HCT116 (cell line): ENCODE measurements at regions not wholly inside any gene's neighbourhood (a gene's known extent, or its start where the extent isn't known, plus 50 kb on each side); places are given as distances from the start of the nearest gene placed in this dataset.

ENCODE experiments used
- ATAC-seq: fragments of 200-7000 bp; cut with Tn5 transposase; 2 replicates; pipeline ENCODE4 v1.9.1; 2020; ENCODE audit warnings: mild to moderate bottlenecking, moderate library complexity
- BruUV-seq: library from RNA; stranded (reverse); fragments of 400-500 nt; replicated peaks from 2 replicates; lab custom pipeline; 2021; lab: Mats Ljungman, UMichigan
- CTCF ChIA-PET: fragments of 300-600 bp; sonication (Branson Sonifier 250); formaldehyde crosslinking; loops from one replicate; lab custom pipeline; 2021; ENCODE audit warnings: antibody characterized with exemption; lab: Charles Lee
- POLR2A ChIA-PET: fragments of 300-600, 350-600 bp; sonication (Branson Sonifier 250); formaldehyde crosslinking; loops from one replicate; lab custom pipeline; 2021; ENCODE audit warnings: antibody characterized with exemption; lab: Charles Lee
- RAD21 ChIA-PET, 2 experiments: fragments of 300-600 bp; sonication (Branson Sonifier 250); formaldehyde crosslinking; loops; one replicate each; lab custom pipeline; 2023; ENCODE audit warnings: low total read pairs in 2 of 2; ENCODE audit not compliant: uncharacterized antibody in 2 of 2, unreplicated experiment in 2 of 2, low non-redundant PET in 1 of 2; lab: Charles Lee
- DNase-seq: peaks from one replicate; pipeline ENCODE4 v3.0.0-alpha.2; 2010; ENCODE audit warnings: low read depth, low spot score
- H2AFZ ChIP-seq: fragments of 200-600 bp; shearing (Covaris generic), sonication (generic); 2 replicates; pipeline ENCODE4 v1.6.1; 2017; ENCODE audit warnings: low read depth, mixed run types, mixed read lengths, antibody characterized with exemption, low read length; ENCODE audit not compliant: poor library complexity, severe bottlenecking
- H3K27ac ChIP-seq: 2 replicates; pipeline ENCODE4 v1.5.1; 2012; ENCODE audit warnings: low read depth, low read length
- H3K27me3 ChIP-seq: fragments of 200-600 bp; sonication (generic); 2 replicates; pipeline ENCODE4 v1.6.1; 2016; ENCODE audit warnings: mixed run types, low read length, mixed read lengths; ENCODE audit not compliant: insufficient read depth
- H3K36me3 ChIP-seq, 2 experiments: fragments of 200-500 bp in 1 of 2; fragments of 200-600 bp in 1 of 2; sonication (Bioruptor generic) in 1 of 2; sonication (generic) in 1 of 2; 2 replicates each; pipeline versions ENCODE4 v1.5.1 to v1.6.1; 2014 to 2016; ENCODE audit warnings: low read length in 2 of 2, inconsistent platforms in 1 of 2, mixed read lengths in 1 of 2, mixed run types in 1 of 2; ENCODE audit not compliant: insufficient read depth in 2 of 2, control insufficient read depth in 1 of 2
- H3K4me1 ChIP-seq, 2 experiments: fragments of 200-600 bp in 1 of 2; sonication (generic) in 1 of 2; 2 replicates each; pipeline versions ENCODE4 v1.5.1 to v1.6.1; 2012 to 2017; ENCODE audit warnings: low read length in 2 of 2, inconsistent platforms in 1 of 2, mild to moderate bottlenecking in 1 of 2, mixed read lengths in 1 of 2, mixed run types in 1 of 2, moderate library complexity in 1 of 2; ENCODE audit not compliant: insufficient read depth in 2 of 2, control insufficient read depth in 1 of 2
- H3K4me2 ChIP-seq: fragments of 200-600 bp; sonication (generic); 2 replicates; pipeline ENCODE4 v1.6.1; 2017; ENCODE audit warnings: mixed run types, low read length, mixed read lengths
- H3K4me3 ChIP-seq, 2 experiments: fragments of 200-600 bp in 1 of 2; sonication (generic) in 1 of 2; replicated peaks in 1 of 2; 2 replicates each; pipeline ENCODE4 v1.5.1; 2011 to 2016; ENCODE audit warnings: low read length in 2 of 2, control low read depth in 1 of 2, low read depth in 1 of 2, mild to moderate bottlenecking in 1 of 2, mixed read lengths in 1 of 2, mixed run types in 1 of 2
- H3K79me2 ChIP-seq: fragments of 200-600 bp; sonication (generic); 2 replicates; pipeline ENCODE4 v1.6.1; 2017; ENCODE audit warnings: mild to moderate bottlenecking, mixed run types, low read length, moderate library complexity, mixed read lengths; ENCODE audit not compliant: insufficient read depth
- H3K9ac ChIP-seq: fragments of 200-600 bp; sonication (generic); 2 replicates; pipeline ENCODE4 v1.6.1; 2016; ENCODE audit warnings: low read length, mixed read lengths
- H3K9me2 ChIP-seq: fragments of 200-600 bp; sonication (generic), shearing (Covaris generic); 2 replicates; pipeline ENCODE4 v1.6.1; 2017; ENCODE audit warnings: mixed run types, mild to moderate bottlenecking, moderate library complexity; ENCODE audit not compliant: insufficient read depth
- H3K9me3 ChIP-seq, 2 experiments: fragments of 200-500 bp in 1 of 2; fragments of 200-600 bp in 1 of 2; sonication (Bioruptor generic) in 1 of 2; sonication (generic) in 1 of 2; 2 replicates each; pipeline ENCODE4 v1.6.1; 2014 to 2017; ENCODE audit warnings: low read length in 2 of 2, mixed read lengths in 2 of 2, inconsistent platforms in 1 of 2, low read depth in 1 of 2, mild to moderate bottlenecking in 1 of 2, mixed run types in 1 of 2, moderate library complexity in 1 of 2; ENCODE audit not compliant: control insufficient read depth in 1 of 2, insufficient read depth in 1 of 2
- H4K20me1 ChIP-seq: fragments of 200-600 bp; sonication (generic), shearing (Covaris generic); 2 replicates; pipeline ENCODE4 v1.6.1; 2017; ENCODE audit warnings: mixed run types, mild to moderate bottlenecking, moderate library complexity; ENCODE audit not compliant: insufficient read depth
- CBX3 ChIP-seq: IDR thresholded peaks from 2 replicates; pipeline ENCODE4 v1.6.1; 2012; ENCODE audit warnings: low read depth
- EGR1 ChIP-seq: IDR thresholded peaks from 2 replicates; pipeline ENCODE4 v1.6.1; 2012; ENCODE audit warnings: low read depth
- ELF1 ChIP-seq: IDR thresholded peaks from 2 replicates; pipeline ENCODE4 v1.6.1; 2012; ENCODE audit warnings: low read depth, borderline replicate concordance
- EZH2phosphoT487 ChIP-seq: fragments of 200-600 bp; IDR thresholded peaks from 2 replicates; pipeline ENCODE4 v1.6.1; 2018; ENCODE audit warnings: antibody characterized with exemption, borderline replicate concordance
- POLR2A ChIP-seq: IDR thresholded peaks from 2 replicates; pipeline ENCODE4 v1.7.0; 2011; ENCODE audit warnings: borderline replicate concordance; ENCODE audit not compliant: insufficient read depth, insufficient read length; ENCODE audit errors: extremely low read depth
- RAD21 ChIP-seq: IDR thresholded peaks from 2 replicates; pipeline ENCODE4 v1.6.1; 2012; ENCODE audit warnings: low read depth, mild to moderate bottlenecking
- REST ChIP-seq: IDR thresholded peaks from 2 replicates; pipeline ENCODE4 v1.6.1; 2012; ENCODE audit warnings: low read depth
- ZFX ChIP-seq: fragments of 450-650 bp; IDR thresholded peaks from 2 replicates; pipeline ENCODE4 v1.6.1; 2017
- ZNF274 ChIP-seq: fragments of 200-500 bp; sonication (Bioruptor generic); IDR thresholded peaks from 2 replicates; pipeline ENCODE4 v1.6.1; 2014; ENCODE audit warnings: mild to moderate bottlenecking, low read depth, low read length, inconsistent platforms
- intact Hi-C: fragments of 100-400 bp; cut with micrococcal nuclease; formaldehyde crosslinking; loops from 2 replicates; pipeline ENCODE4 v1.10.0; 2022
- TF ChIP-seq, protein P1 (sequence below): IDR thresholded peaks from 2 replicates; pipeline ENCODE4 v1.6.1; 2011; ENCODE audit warnings: mild to moderate bottlenecking, low read length, moderate library complexity; ENCODE audit not compliant: insufficient replicate concordance; ENCODE audit errors: extremely low read depth

GRCh38 chr14:87676814-87677437, 316.1 kb downstream of the GALC start:
- ATAC-seq: no peak
- H3K4me2 ChIP-seq: no peak overlapping the region
- no peak overlapping the region for H3K9ac ChIP-seq
- POLR2A ChIA-PET: no interaction called here
- no peak overlapping the region for H3K4me3 ChIP-seq
- H3K36me3 ChIP-seq: no peaks in the 10 kb centered on the region
- H3K4me1 ChIP-seq: no peaks in the 10 kb centered on the region
- no TSS peak for BruUV-seq
- H4K20me1 ChIP-seq: no peaks in the 10 kb centered on the region
- no peaks in the 10 kb centered on the region for H3K27me3 ChIP-seq
- TF ChIP-seq ELF1 (no peak), POLR2A (no peak), REST (no peak), CBX3 (no peak)
- TF ChIP-seq, all 23 proteins: peak for 0
- Histone ChIP-seq H3K79me2 (no peaks in the 10 kb centered on the region), H3K9me3 (peaks cover 6 to 24% of the 10 kb centered on the region in 2 experiments; a peak in 2 of 4 replicates), H3K27ac (no peak overlapping the region), H2AFZ (no peak overlapping the region), H3K9me2 (no peaks in the 10 kb centered on the region)
- RAD21 ChIA-PET: no interaction called here
- intact Hi-C loops: no loop called here
- no peak for DNase-seq
- CTCF ChIA-PET: no interaction called here

DNA sequence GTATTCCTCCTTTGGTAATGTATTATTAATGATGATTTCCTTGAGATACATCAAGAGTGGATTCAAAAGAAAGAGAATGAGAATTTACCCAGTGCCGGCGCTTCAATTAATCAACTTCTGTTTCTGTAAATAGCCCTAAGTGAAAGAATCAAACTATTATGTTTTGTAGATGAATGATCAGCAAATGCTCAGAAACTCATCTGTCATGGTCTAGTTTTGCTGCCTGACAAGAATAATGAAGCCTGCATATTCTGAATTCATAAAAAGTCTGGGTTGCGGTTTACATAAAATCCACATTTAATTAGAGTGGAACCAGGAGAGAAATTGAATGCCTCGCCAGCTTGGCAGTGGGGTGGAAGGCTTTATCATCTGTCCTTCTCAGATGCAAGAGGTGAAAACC, 325.3 kb downstream of the GALC start:
- Histone ChIP-seq H3K9ac (no peak overlapping the region), H2AFZ (no peak overlapping the region), H3K9me3 (peaks cover 7 to 26% of the 10 kb centered on the region in 2 experiments; a peak in 2 of 4 replicates), H4K20me1 (no peaks in the 10 kb centered on the region), H3K27me3 (no peaks in the 10 kb centered on the region), H3K9me2 (no peaks in the 10 kb centered on the region), H3K27ac (no peak overlapping the region), H3K36me3 (no peaks in the 10 kb centered on the region), H3K4me2 (no peak overlapping the region), H3K4me3 (no peak overlapping the region), H3K79me2 (no peaks in the 10 kb centered on the region), H3K4me1 (no peaks in the 10 kb centered on the region)
- intact Hi-C loops: no loop called here
- ChIA-PET RAD21 (no interaction called here), POLR2A (no interaction called here), CTCF (no interaction called here)
- BruUV-seq: no TSS peak
- no peak for ATAC-seq
- no peak for DNase-seq
- TF ChIP-seq ZNF274 (no peak), ZFX (no peak), REST (no peak), RAD21 (no peak), EZH2phosphoT487 (no peak), EGR1 (no peak), POLR2A (no peak)
- TF ChIP-seq, protein P1, sequence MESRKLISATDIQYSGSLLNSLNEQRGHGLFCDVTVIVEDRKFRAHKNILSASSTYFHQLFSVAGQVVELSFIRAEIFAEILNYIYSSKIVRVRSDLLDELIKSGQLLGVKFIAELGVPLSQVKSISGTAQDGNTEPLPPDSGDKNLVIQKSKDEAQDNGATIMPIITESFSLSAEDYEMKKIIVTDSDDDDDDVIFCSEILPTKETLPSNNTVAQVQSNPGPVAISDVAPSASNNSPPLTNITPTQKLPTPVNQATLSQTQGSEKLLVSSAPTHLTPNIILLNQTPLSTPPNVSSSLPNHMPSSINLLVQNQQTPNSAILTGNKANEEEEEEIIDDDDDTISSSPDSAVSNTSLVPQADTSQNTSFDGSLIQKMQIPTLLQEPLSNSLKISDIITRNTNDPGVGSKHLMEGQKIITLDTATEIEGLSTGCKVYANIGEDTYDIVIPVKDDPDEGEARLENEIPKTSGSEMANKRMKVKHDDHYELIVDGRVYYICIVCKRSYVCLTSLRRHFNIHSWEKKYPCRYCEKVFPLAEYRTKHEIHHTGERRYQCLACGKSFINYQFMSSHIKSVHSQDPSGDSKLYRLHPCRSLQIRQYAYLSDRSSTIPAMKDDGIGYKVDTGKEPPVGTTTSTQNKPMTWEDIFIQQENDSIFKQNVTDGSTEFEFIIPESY: no peak
